ENCODE measurements at regions not wholly inside any gene's neighbourhood (a gene's known extent, or its start where the extent isn't known, plus 50 kb on each side); places are given as distances from the start of the nearest gene placed in this dataset.

DNA sequence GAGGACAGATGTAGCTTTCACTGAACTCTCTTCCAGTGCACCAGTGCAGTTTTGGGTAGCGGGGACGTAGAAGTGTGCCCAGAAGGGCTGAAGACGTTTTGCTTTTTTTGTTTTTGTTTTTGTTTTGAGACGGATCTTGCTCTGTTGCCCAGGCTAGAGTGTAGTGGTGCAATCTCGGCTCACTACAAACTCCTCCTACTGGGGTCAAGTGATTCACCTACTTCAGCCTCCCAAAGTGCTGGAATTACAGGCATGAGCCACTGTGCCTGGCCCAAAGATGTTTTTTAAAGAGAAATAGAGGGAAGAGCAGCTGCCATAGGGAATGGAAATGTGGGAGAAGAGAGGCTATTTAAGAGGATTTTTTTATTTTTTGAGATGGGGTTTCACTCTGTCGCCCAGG, 74.4 kb upstream of the ACSL1 start (continued):
- TF ChIP-seq TBL1XR1 (IDR thresholded peaks at IDR 0.05; ENCODE audit: low read depth, low read length): no peak
- TF ChIP-seq YBX1 (IDR thresholded peaks at IDR 0.05): no peak
- TF ChIP-seq NFYB (IDR thresholded peaks at IDR 0.05; ENCODE audit: insufficient read depth, low read depth, low read length): no peak
- TF ChIP-seq ZNF217 (IDR thresholded peaks at IDR 0.05): no peak
- TF ChIP-seq ZNF274 (IDR thresholded peaks at IDR 0.05; ENCODE audit: insufficient read depth, insufficient read length): no peak
- TF ChIP-seq, protein P1, sequence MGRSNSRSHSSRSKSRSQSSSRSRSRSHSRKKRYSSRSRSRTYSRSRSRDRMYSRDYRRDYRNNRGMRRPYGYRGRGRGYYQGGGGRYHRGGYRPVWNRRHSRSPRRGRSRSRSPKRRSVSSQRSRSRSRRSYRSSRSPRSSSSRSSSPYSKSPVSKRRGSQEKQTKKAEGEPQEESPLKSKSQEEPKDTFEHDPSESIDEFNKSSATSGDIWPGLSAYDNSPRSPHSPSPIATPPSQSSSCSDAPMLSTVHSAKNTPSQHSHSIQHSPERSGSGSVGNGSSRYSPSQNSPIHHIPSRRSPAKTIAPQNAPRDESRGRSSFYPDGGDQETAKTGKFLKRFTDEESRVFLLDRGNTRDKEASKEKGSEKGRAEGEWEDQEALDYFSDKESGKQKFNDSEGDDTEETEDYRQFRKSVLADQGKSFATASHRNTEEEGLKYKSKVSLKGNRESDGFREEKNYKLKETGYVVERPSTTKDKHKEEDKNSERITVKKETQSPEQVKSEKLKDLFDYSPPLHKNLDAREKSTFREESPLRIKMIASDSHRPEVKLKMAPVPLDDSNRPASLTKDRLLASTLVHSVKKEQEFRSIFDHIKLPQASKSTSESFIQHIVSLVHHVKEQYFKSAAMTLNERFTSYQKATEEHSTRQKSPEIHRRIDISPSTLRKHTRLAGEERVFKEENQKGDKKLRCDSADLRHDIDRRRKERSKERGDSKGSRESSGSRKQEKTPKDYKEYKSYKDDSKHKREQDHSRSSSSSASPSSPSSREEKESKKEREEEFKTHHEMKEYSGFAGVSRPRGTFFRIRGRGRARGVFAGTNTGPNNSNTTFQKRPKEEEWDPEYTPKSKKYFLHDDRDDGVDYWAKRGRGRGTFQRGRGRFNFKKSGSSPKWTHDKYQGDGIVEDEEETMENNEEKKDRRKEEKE (IDR thresholded peaks at IDR 0.05): no peak

DNA sequence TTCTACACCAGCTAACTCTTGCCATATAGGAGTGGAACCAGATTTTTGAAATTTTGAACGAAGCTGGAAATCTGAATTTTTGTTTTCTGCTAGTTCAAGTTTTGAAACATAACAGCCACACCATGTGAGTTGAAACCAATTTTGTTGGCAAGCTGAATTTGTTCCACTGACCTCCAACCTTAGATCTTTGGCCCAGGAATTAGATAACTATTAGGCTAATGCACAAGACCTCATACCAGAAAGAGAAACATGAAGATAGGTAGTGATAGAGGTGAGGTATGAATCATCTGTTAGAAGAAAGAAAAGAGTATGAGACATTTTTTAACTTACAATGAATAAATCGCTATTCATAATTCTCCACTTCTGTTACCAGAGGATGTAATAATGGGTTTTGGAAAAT, 76.8 kb upstream of the ACSL1 start:
- no TSS peak for BruUV-seq (replicated peaks)
- ChIA-PET POLR2A (no interaction called here), RAD21 (ENCODE audit: unreplicated experiment) (no interaction called here), SMC1A (ENCODE audit: uncharacterized antibody, unreplicated experiment) (interaction anchor here (0.9 kb wide), 1 partner anchor 55 kb away, joined by 3 read pairs; no protein-coding TSS in a partner anchor), CTCF (interaction anchor here (0.8 kb wide), 1 partner anchor 157 kb away, joined by 3 read pairs; no protein-coding TSS in a partner anchor)
- FAIRE-seq (no peak), ATAC-seq (no peak), DNase-seq (ENCODE audit: low read depth, low spot score) (no peak)
- intact Hi-C loops (cut with micrococcal nuclease; ENCODE audit: unreplicated experiment): no loop called here
- Histone ChIP-seq H3K9ac (ENCODE audit: control insufficient read depth, insufficient read depth, low read length) (no peak overlapping the region), H3K36me3 (ENCODE audit: control insufficient read depth in 2 of 2, insufficient read depth in 2 of 2, low read length in 1 of 2) (no peaks in the 10 kb centered on the region), H4K20me1 (ENCODE audit: control insufficient read depth, insufficient read depth) (no peaks in the 10 kb centered on the region), H3K4me3 (no peak overlapping the region), H3K79me2 (ENCODE audit: control insufficient read depth, insufficient read depth, low read length) (no peaks in the 10 kb centered on the region), H2AFZ (ENCODE audit: control insufficient read depth, low read depth, low read length) (no peak overlapping the region), H3K4me2 (ENCODE audit: control insufficient read depth, insufficient read depth) (no peak overlapping the region), H3K27ac (ENCODE audit: control insufficient read depth, insufficient read depth) (no peak overlapping the region), H3K9me3 (replicated peaks; ENCODE audit: control insufficient read depth, insufficient read depth, low read length) (no peaks in the 10 kb centered on the region), H3K4me1 (ENCODE audit: control insufficient read depth, insufficient read depth, low read length) (peaks cover 4% of the 10 kb centered on the region; the same call in 1 of the 2 replicates), H3K27me3 (replicated peaks in 1 of 2; ENCODE audit: control insufficient read depth in 2 of 2, insufficient read depth in 2 of 2, low read length in 1 of 2) (no peaks in the 10 kb centered on the region)
- TF ChIP-seq IKZF2 (IDR thresholded peaks at IDR 0.05) (no peak), CREM (IDR thresholded peaks at IDR 0.05; ENCODE audit: low read depth) (no peak), LARP7 (IDR thresholded peaks at IDR 0.05) (no peak), MYC (IDR thresholded peaks at IDR 0.05; ENCODE audit: insufficient read depth, insufficient read length, insufficient replicate concordance, low read length, severe bottlenecking) (no peak), POLR2A (IDR thresholded peaks at IDR 0.05; ENCODE audit: low read depth, low read length) (no peak)
- TF ChIP-seq, protein P2, sequence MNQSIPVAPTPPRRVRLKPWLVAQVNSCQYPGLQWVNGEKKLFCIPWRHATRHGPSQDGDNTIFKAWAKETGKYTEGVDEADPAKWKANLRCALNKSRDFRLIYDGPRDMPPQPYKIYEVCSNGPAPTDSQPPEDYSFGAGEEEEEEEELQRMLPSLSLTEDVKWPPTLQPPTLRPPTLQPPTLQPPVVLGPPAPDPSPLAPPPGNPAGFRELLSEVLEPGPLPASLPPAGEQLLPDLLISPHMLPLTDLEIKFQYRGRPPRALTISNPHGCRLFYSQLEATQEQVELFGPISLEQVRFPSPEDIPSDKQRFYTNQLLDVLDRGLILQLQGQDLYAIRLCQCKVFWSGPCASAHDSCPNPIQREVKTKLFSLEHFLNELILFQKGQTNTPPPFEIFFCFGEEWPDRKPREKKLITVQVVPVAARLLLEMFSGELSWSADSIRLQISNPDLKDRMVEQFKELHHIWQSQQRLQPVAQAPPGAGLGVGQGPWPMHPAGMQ (IDR thresholded peaks at IDR 0.05; ENCODE audit: borderline replicate concordance): no peak
- in situ Hi-C loops (cut with MboI): no loop called here
- WGBS (ENCODE audit: insufficient coverage, insufficient replicate concordance, low lambda C conversion rate, missing lambda C conversion rate): 46% methylated on average over 2 of the region's 2 CpGs
